ENCODE measurements at regions not wholly inside any gene's neighbourhood (a gene's known extent, or its start where the extent isn't known, plus 50 kb on each side); places are given as distances from the start of the nearest gene placed in this dataset.

DNA sequence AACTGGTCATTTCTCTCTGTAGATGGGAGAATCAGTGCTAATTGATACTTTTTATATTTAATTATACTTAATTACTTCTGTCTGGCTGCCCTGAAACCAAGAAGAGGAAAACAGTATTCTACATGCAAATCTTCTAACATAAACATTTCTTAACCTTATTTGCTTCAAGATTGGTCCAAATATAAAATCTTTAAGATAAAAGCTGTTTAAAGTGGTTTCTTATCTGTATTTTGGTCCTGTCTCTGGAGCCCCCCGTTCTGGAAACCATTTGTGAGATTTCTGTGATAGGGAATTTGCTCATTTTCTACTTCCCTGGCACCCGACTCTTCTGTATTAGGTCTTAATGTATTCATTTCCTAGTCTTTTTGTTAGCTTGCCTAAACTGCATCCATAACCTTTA is 168.6 kb downstream of the RNF144B start:
- intact Hi-C loops (cut with DNase I; ENCODE audit: low total_unique reads), result no loop called here
- TF ChIP-seq, protein P1, sequence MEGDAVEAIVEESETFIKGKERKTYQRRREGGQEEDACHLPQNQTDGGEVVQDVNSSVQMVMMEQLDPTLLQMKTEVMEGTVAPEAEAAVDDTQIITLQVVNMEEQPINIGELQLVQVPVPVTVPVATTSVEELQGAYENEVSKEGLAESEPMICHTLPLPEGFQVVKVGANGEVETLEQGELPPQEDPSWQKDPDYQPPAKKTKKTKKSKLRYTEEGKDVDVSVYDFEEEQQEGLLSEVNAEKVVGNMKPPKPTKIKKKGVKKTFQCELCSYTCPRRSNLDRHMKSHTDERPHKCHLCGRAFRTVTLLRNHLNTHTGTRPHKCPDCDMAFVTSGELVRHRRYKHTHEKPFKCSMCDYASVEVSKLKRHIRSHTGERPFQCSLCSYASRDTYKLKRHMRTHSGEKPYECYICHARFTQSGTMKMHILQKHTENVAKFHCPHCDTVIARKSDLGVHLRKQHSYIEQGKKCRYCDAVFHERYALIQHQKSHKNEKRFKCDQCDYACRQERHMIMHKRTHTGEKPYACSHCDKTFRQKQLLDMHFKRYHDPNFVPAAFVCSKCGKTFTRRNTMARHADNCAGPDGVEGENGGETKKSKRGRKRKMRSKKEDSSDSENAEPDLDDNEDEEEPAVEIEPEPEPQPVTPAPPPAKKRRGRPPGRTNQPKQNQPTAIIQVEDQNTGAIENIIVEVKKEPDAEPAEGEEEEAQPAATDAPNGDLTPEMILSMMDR (IDR thresholded peaks at IDR 0.05), result no peak
- Histone ChIP-seq H3K9me3 (no peaks in the 10 kb centered on the region), H3K36me3 (no peaks in the 10 kb centered on the region), H3K27ac (no peak overlapping the region), H3K4me3 (no peak overlapping the region), H3K4me1 (no peaks in the 10 kb centered on the region), H3K27me3 (no peaks in the 10 kb centered on the region)
- no peak for DNase-seq

DNA sequence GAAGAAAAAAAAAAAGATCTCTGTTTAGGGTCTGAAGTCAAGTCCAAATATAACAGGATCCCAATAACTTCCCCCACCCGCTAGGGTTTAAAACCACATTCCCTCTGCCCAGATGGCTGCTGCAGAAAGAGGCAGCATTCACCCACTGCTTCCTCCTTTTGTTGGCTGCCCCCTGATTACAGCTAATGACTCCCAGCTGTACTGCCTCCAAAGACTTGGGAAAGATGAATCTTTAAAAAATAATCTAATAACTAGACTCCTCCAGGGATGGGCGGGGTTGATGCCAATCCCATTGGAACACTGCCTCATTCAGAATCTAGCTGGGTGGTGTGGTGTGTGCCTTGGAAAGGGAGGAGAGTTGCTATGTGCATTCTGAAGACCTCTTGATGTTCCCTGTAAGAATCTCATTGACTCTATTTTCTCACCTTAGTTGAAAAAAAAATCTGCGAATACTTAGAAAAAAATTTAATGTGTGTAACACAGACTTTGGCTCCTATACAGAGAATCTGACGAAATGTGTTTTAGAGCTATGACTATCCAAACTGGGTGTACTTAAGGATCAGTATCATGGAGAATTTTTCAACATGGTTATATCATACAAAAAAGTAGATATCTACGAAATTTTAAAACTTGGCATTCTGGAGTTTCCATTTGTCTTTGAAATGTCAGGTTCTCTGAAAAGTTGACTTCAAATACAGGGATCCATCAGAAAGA is 174.0 kb downstream of the RNF144B start:
- Histone ChIP-seq H3K27ac (no peak overlapping the region), H3K36me3 (no peaks in the 10 kb centered on the region), H3K27me3 (no peaks in the 10 kb centered on the region), H3K9me3 (no peaks in the 10 kb centered on the region), H3K4me3 (no peak overlapping the region), H3K4me1 (no peaks in the 10 kb centered on the region)
- TF ChIP-seq, protein P1 (IDR thresholded peaks at IDR 0.05), result no peak
- intact Hi-C loops (cut with DNase I; ENCODE audit: low total_unique reads), result no loop called here
- peak in 1 of 2 donors; percentile 45 for DNase-seq

DNA sequence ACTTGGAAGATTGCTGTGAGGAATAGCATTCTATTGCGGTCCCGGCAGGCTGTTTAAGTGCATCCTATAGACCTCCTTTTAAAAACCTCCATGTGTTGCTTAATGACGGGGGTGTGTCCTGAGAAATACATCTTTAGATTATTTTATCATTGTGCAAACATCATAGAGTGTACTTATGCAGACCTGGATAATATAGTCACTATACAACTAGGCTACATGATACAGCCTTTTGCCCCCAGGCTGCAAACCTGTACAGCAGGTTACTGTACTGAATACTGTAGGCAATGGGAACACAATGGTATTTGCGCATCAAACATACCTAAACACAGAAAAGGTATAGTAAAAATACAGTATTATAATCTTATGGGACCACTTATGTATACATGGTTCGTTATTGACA is 175.6 kb downstream of the RNF144B start:
- H3K27ac ChIP-seq, result no peak overlapping the region
- H3K4me1 ChIP-seq, result no peaks in the 10 kb centered on the region
- H3K27me3 ChIP-seq, result no peaks in the 10 kb centered on the region
- TF ChIP-seq, protein P1 (IDR thresholded peaks at IDR 0.05), result no peak
- no peaks in the 10 kb centered on the region for H3K9me3 ChIP-seq
- no peak overlapping the region for H3K4me3 ChIP-seq
- DNase-seq, result no peak
- intact Hi-C loops (cut with DNase I; ENCODE audit: low total_unique reads), result no loop called here
- H3K36me3 ChIP-seq, result no peaks in the 10 kb centered on the region

DNA sequence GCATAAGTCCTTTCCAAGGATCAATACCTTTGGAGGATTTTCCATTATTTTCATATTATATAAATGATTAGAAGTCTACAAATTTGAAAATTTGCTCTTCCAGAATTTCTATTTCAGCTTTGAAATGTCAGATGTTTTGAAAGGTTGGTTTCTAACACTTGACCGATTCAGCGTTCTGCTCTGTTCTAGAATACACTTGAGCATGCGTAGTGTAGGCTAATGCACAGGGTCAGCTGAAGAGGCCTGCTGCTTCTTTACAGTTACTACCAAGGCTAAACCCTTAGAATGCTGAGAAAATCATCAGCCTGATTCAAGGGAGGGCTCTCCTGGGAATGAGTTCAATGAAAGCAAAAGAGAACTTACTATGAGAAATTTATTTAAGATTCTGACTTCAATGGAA is 177.6 kb downstream of the RNF144B start:
- DNase-seq, result no peak
- intact Hi-C loops (cut with DNase I; ENCODE audit: low total_unique reads), result no loop called here
- Histone ChIP-seq H3K4me3 (no peak overlapping the region), H3K9me3 (no peaks in the 10 kb centered on the region), H3K4me1 (no peaks in the 10 kb centered on the region), H3K36me3 (no peaks in the 10 kb centered on the region), H3K27me3 (no peaks in the 10 kb centered on the region), H3K27ac (no peak overlapping the region)
- TF ChIP-seq, protein P1 (IDR thresholded peaks at IDR 0.05), result no peak

DNA sequence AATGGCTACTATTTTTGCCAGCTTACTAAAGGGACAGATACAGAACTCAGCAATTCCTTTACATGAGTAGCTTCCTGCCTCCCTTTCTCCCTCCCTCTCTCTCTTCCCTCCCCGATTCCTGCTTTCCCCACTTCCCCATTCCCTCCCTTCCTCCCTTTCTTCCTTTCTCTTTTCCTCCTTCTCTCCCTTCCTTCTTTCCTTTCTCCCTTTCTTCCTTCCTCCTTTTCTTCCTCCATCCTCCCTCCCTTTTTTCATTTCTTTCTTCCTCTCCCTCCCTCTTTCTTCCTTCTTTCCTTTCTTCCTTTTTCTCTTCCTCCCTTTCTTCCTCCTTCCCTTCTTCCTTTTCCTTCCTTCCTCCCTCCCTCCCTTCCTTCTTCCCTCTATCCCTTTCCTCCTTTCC is 178.1 kb downstream of the RNF144B start:
- H3K27me3 ChIP-seq, result no peaks in the 10 kb centered on the region
- no peak overlapping the region for H3K27ac ChIP-seq

More for the DNA sequence above, 178.1 kb downstream of the RNF144B start:
- no peak for DNase-seq
- H3K4me1 ChIP-seq, result no peaks in the 10 kb centered on the region
- no peak overlapping the region for H3K4me3 ChIP-seq
- TF ChIP-seq, protein P1 (IDR thresholded peaks at IDR 0.05), result no peak
- intact Hi-C loops (cut with DNase I; ENCODE audit: low total_unique reads), result no loop called here
- no peaks in the 10 kb centered on the region for H3K36me3 ChIP-seq
- no peaks in the 10 kb centered on the region for H3K9me3 ChIP-seq

Measured in tibial artery (tissue), 4 donors.